Lung (tissue), 11 donors: ENCODE measurements at regions not wholly inside any gene's neighbourhood (a gene's known extent, or its start where the extent isn't known, plus 50 kb on each side); places are given as distances from the start of the nearest gene placed in this dataset.
A peak's percentile ranks its signal among the peaks of the same experiment; 100 is the strongest.

Source experiments
- ATAC-seq: fragments of 200-7000 bp; cut with Tn5 transposase; one replicate; pipeline ENCODE4 v1.9.1; 2020; ENCODE audit warnings: moderate number of reproducible peaks; ENCODE audit not compliant: insufficient read depth, low FRiP score
- DNase-seq, 3 donors: peaks; one replicate each; pipeline ENCODE4 v3.0.0-alpha.2; 2013 to 2017
- H3K27ac ChIP-seq, 2 donors: one replicate each; pipeline ENCODE4 v1.5.1; 2013; ENCODE audit warnings: mild to moderate bottlenecking in 2 of 2, moderate library complexity in 2 of 2, control low read depth in 1 of 2, inconsistent platforms in 1 of 2, low read depth in 1 of 2, low read length in 1 of 2
- H3K27me3 ChIP-seq, 3 donors: one replicate each; pipeline ENCODE4 v1.5.1; 2013; ENCODE audit warnings: low read length in 2 of 3; ENCODE audit not compliant: control insufficient read depth in 3 of 3, insufficient read depth in 3 of 3
- H3K36me3 ChIP-seq, 4 donors: one replicate each; pipeline ENCODE4 v1.5.1; 2013; ENCODE audit warnings: low read length in 4 of 4, mild to moderate bottlenecking in 1 of 4, moderate library complexity in 1 of 4; ENCODE audit not compliant: control insufficient read depth in 4 of 4, insufficient read depth in 4 of 4
- H3K4me1 ChIP-seq, 5 donors: one replicate each; pipeline ENCODE4 v1.5.1; 2013; ENCODE audit warnings: low read length in 5 of 5, mild to moderate bottlenecking in 2 of 5, moderate library complexity in 1 of 5; ENCODE audit not compliant: control insufficient read depth in 5 of 5, insufficient read depth in 5 of 5
- H3K4me3 ChIP-seq: one replicate; pipeline ENCODE4 v1.5.1; 2013; ENCODE audit warnings: mild to moderate bottlenecking, control low read depth, moderate library complexity
- H3K9ac ChIP-seq, 2 donors: one replicate each; pipeline ENCODE4 v1.5.1; 2013; ENCODE audit warnings: low read length in 2 of 2, control low read depth in 1 of 2; ENCODE audit not compliant: insufficient read depth in 1 of 2
- H3K9me3 ChIP-seq, 4 donors: one replicate each; pipeline ENCODE4 v1.5.1; 2013; ENCODE audit warnings: low read length in 3 of 4, mild to moderate bottlenecking in 1 of 4, moderate library complexity in 1 of 4; ENCODE audit not compliant: control insufficient read depth in 4 of 4, insufficient read depth in 3 of 4
- WGBS, 2 donors: extraction: QIAGEN DNeasy Blood & Tissue Kit; methylation state at CpG; one replicate each; pipeline ENCODE4 v1.1.7; 2013; 5-methylcytosine and 5-hydroxymethylcytosine counted together
- TF ChIP-seq, protein P1 (sequence below): IDR thresholded peaks from 2 replicates; pipeline ENCODE4 v1.5.1; 2012; ENCODE audit warnings: mild to moderate bottlenecking; ENCODE audit errors: control extremely low read depth, extremely low read depth
- donor health status: control.
- donor health status: control.
- donor health status: Bipolar disorder and iron deficiency.
- donor health status: healthy.
- donor health status: DM: yes; HTN: yes; CAD: no.

DNA sequence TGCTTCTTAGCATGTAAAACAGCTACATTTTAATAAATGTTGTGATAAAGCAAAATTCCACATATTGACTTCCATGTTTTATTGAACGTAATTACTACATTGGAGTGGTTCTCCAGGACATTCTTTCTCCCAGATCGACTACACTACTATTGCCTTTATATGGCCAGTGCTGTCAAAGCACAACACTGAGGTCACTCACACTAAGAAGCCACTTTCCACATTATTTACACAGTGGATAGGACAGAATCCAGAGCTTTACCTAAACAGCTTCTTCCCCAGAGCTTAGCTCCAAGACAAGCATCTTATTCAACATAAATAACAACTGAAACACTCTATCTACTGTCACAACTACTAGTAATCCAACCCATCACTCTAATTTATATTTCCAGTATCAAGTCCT is 73.9 kb upstream of the WDR75 start:
- no peak overlapping the region for H3K4me3 ChIP-seq
- no peak overlapping the region for H3K27ac ChIP-seq
- TF ChIP-seq, protein P1, sequence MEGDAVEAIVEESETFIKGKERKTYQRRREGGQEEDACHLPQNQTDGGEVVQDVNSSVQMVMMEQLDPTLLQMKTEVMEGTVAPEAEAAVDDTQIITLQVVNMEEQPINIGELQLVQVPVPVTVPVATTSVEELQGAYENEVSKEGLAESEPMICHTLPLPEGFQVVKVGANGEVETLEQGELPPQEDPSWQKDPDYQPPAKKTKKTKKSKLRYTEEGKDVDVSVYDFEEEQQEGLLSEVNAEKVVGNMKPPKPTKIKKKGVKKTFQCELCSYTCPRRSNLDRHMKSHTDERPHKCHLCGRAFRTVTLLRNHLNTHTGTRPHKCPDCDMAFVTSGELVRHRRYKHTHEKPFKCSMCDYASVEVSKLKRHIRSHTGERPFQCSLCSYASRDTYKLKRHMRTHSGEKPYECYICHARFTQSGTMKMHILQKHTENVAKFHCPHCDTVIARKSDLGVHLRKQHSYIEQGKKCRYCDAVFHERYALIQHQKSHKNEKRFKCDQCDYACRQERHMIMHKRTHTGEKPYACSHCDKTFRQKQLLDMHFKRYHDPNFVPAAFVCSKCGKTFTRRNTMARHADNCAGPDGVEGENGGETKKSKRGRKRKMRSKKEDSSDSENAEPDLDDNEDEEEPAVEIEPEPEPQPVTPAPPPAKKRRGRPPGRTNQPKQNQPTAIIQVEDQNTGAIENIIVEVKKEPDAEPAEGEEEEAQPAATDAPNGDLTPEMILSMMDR: no peak
- DNase-seq (no peak), ATAC-seq (no peak)
- no peaks in the 10 kb centered on the region for H3K36me3 ChIP-seq
- WGBS, 2 donors: 77% methylated on average over 2 of the region's 2 CpGs
- H3K27me3 ChIP-seq: no peaks in the 10 kb centered on the region
- H3K9ac ChIP-seq: no peak overlapping the region
- H3K4me1 ChIP-seq: no peaks in the 10 kb centered on the region
- no peaks in the 10 kb centered on the region for H3K9me3 ChIP-seq

DNA sequence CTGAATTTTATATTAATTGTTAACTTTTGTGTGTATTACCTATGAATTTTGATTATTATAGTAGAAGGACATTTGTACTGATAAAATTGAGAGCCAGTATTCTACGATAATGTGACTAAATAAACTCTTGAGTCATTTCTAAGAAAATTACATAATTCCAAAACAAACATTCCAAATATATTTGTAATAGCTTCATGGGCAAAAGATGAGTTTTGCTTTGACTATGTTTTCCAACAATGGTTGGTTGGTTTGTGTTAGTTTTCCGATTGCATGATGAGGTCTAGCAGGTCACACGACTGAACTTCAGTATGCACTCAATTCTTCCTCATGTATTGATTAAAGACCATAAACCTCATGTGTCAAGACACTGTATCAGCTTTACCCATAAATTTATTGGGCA is 71.7 kb upstream of the WDR75 start:
- H3K4me1 ChIP-seq: no peaks in the 10 kb centered on the region
- no peak for ATAC-seq
- DNase-seq: no peak
- H3K27me3 ChIP-seq: no peaks in the 10 kb centered on the region
- H3K36me3 ChIP-seq: no peaks in the 10 kb centered on the region
- no peak overlapping the region for H3K4me3 ChIP-seq
- H3K9ac ChIP-seq: no peak overlapping the region
- no peak overlapping the region for H3K27ac ChIP-seq
- 61 to 74% methylated on average over 3 of the region's 3 CpGs for WGBS, 2 donors
- no peaks in the 10 kb centered on the region for H3K9me3 ChIP-seq
- TF ChIP-seq, protein P1: no peak

DNA sequence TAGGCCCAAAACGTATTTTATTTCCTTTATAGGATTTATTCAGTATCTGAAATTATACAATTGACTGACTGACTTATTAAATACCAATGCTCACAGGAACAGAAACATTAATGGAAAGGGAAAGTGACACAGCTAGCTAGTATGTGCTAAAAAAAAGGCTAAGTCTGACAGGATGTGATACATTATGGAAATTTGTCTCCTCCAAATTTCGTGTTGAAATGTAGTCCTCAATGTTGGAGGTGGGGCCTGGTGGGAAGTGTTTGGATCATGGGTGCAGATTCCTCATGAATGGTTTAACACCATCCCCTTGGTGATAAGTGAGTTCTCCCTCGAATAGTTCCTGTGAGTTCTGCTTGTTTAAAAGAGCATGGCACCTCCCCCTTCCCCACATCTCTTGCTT is 70.6 kb upstream of the WDR75 start:
- Histone ChIP-seq H3K4me1 (no peaks in the 10 kb centered on the region), H3K4me3 (no peak overlapping the region), H3K9me3 (no peaks in the 10 kb centered on the region), H3K9ac (no peak overlapping the region), H3K27ac (no peak overlapping the region), H3K27me3 (no peaks in the 10 kb centered on the region), H3K36me3 (no peaks in the 10 kb centered on the region)
- 66 to 69% methylated on average over 3 of the region's 3 CpGs for WGBS, 2 donors
- no peak for ATAC-seq
- no peak for DNase-seq
- TF ChIP-seq, protein P1: no peak

DNA sequence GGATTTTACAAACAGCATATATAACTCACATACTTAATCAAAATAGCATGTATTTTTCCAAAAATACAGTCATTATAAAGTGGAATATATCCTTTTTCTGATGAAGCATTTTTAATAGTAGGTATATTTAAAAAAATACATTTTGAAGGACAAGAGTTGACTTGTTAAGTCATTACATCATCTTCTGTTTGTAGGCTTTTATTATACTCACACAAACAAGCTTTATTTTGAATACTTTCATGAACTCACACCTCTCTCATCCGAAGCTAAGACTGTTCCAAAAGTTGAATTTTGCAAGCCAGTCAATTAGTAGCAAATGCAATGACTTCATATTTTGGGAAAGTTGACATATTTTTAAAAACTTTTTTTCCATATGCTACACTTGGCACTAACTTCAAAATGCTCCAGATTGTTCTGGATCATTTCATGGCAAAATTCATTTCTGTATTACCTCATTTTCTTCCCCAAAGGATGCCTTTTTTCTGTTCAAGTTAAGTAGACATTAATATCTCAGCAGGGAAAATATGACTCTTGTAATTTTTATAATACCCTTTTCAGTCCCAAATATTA is 68.5 kb upstream of the WDR75 start:
- H3K4me3 ChIP-seq: no peak overlapping the region
- no peaks in the 10 kb centered on the region for H3K27me3 ChIP-seq
- 62 to 74% methylated on average over 1 of the region's 1 CpG for WGBS, 2 donors
- peak in 2 of 3 donors; percentile 67 to 69 for DNase-seq
- no peak overlapping the region for H3K27ac ChIP-seq
- no peaks in the 10 kb centered on the region for H3K9me3 ChIP-seq
- H3K9ac ChIP-seq: no peak overlapping the region
- no peaks in the 10 kb centered on the region for H3K36me3 ChIP-seq
- no peaks in the 10 kb centered on the region for H3K4me1 ChIP-seq
- ATAC-seq: no peak
- TF ChIP-seq, protein P1: no peak
